ENCODE measurements at regions not wholly inside any gene's neighbourhood (a gene's known extent, or its start where the extent isn't known, plus 50 kb on each side); places are given as distances from the start of the nearest gene placed in this dataset.

- Histone ChIP-seq H3K27me3 (ENCODE audit: control insufficient read depth in 2 of 2, insufficient read depth in 2 of 2, low read length in 2 of 2) (no peaks in the 10 kb centered on the region), H3K4me3 (ENCODE audit: low read length in 2 of 2) (no peak overlapping the region), H3K27ac (ENCODE audit: low read depth in 2 of 2, low read length in 2 of 2) (no peak overlapping the region), H3K4me1 (ENCODE audit: control insufficient read depth in 2 of 2, insufficient read depth in 2 of 2, low read length in 2 of 2) (no peaks in the 10 kb centered on the region), H3K9ac (ENCODE audit: low read depth in 1 of 2, low read length in 2 of 2) (no peak overlapping the region), H3K36me3 (ENCODE audit: control insufficient read depth in 2 of 2, insufficient read depth in 2 of 2, low read length in 2 of 2) (no peaks in the 10 kb centered on the region), H3K9me3 (ENCODE audit: control insufficient read depth in 2 of 2, low read length in 2 of 2) (no peaks in the 10 kb centered on the region)
Observed at GRCh38 chr4:89413518-89413917, 105.9 kb upstream of the GPRIN3 start.

- Histone ChIP-seq H3K27ac (ENCODE audit: low read depth in 2 of 2, low read length in 2 of 2) (no peak overlapping the region), H3K36me3 (ENCODE audit: control insufficient read depth in 2 of 2, insufficient read depth in 2 of 2, low read length in 2 of 2) (no peaks in the 10 kb centered on the region), H3K9me3 (ENCODE audit: control insufficient read depth in 2 of 2, low read length in 2 of 2) (no peaks in the 10 kb centered on the region), H3K4me1 (ENCODE audit: control insufficient read depth in 2 of 2, insufficient read depth in 2 of 2, low read length in 2 of 2) (no peaks in the 10 kb centered on the region), H3K27me3 (ENCODE audit: control insufficient read depth in 2 of 2, insufficient read depth in 2 of 2, low read length in 2 of 2) (no peaks in the 10 kb centered on the region), H3K4me3 (ENCODE audit: low read length in 2 of 2) (no peak overlapping the region), H3K9ac (ENCODE audit: low read depth in 1 of 2, low read length in 2 of 2) (no peak overlapping the region)
Observed at GRCh38 chr4:89411539-89412309, 104.1 kb upstream of the GPRIN3 start.

- no peaks in the 10 kb centered on the region for H3K27me3 ChIP-seq (ENCODE audit: control insufficient read depth in 2 of 2, insufficient read depth in 2 of 2, low read length in 2 of 2)
- H3K9me3 ChIP-seq (ENCODE audit: control insufficient read depth in 2 of 2, low read length in 2 of 2) = no peaks in the 10 kb centered on the region
- no peak overlapping the region for H3K27ac ChIP-seq (ENCODE audit: low read depth in 2 of 2, low read length in 2 of 2)
- no peaks in the 10 kb centered on the region for H3K36me3 ChIP-seq (ENCODE audit: control insufficient read depth in 2 of 2, insufficient read depth in 2 of 2, low read length in 2 of 2)
- H3K4me1 ChIP-seq (ENCODE audit: control insufficient read depth in 2 of 2, insufficient read depth in 2 of 2, low read length in 2 of 2) = no peaks in the 10 kb centered on the region
- H3K9ac ChIP-seq (ENCODE audit: low read depth in 1 of 2, low read length in 2 of 2) = no peak overlapping the region
- no peak overlapping the region for H3K4me3 ChIP-seq (ENCODE audit: low read length in 2 of 2)
Observed at GRCh38 chr4:89410687-89411086, 103.1 kb upstream of the GPRIN3 start.

GRCh38 chr4:89404530-89404929, 96.9 kb upstream of the GPRIN3 start:
- H3K9ac ChIP-seq (ENCODE audit: low read depth in 1 of 2, low read length in 2 of 2) = no peak overlapping the region
- no peaks in the 10 kb centered on the region for H3K4me1 ChIP-seq (ENCODE audit: control insufficient read depth in 2 of 2, insufficient read depth in 2 of 2, low read length in 2 of 2)
- H3K27ac ChIP-seq (ENCODE audit: low read depth in 2 of 2, low read length in 2 of 2) = no peak overlapping the region
- no peaks in the 10 kb centered on the region for H3K9me3 ChIP-seq (ENCODE audit: control insufficient read depth in 2 of 2, low read length in 2 of 2)
- H3K36me3 ChIP-seq (ENCODE audit: control insufficient read depth in 2 of 2, insufficient read depth in 2 of 2, low read length in 2 of 2) = no peaks in the 10 kb centered on the region
- H3K4me3 ChIP-seq (ENCODE audit: low read length in 2 of 2) = no peak overlapping the region
- H3K27me3 ChIP-seq (ENCODE audit: control insufficient read depth in 2 of 2, insufficient read depth in 2 of 2, low read length in 2 of 2) = no peaks in the 10 kb centered on the region

GRCh38 chr4:89403826-89404225, 96.2 kb upstream of the GPRIN3 start:
- Histone ChIP-seq H3K4me1 (ENCODE audit: control insufficient read depth in 2 of 2, insufficient read depth in 2 of 2, low read length in 2 of 2) (no peaks in the 10 kb centered on the region), H3K9me3 (ENCODE audit: control insufficient read depth in 2 of 2, low read length in 2 of 2) (no peaks in the 10 kb centered on the region), H3K4me3 (ENCODE audit: low read length in 2 of 2) (no peak overlapping the region), H3K27me3 (ENCODE audit: control insufficient read depth in 2 of 2, insufficient read depth in 2 of 2, low read length in 2 of 2) (no peaks in the 10 kb centered on the region), H3K27ac (ENCODE audit: low read depth in 2 of 2, low read length in 2 of 2) (no peak overlapping the region), H3K9ac (ENCODE audit: low read depth in 1 of 2, low read length in 2 of 2) (no peak overlapping the region), H3K36me3 (ENCODE audit: control insufficient read depth in 2 of 2, insufficient read depth in 2 of 2, low read length in 2 of 2) (no peaks in the 10 kb centered on the region)

GRCh38 chr4:89400287-89401035, 92.9 kb upstream of the GPRIN3 start:
- no peaks in the 10 kb centered on the region for H3K27me3 ChIP-seq (ENCODE audit: control insufficient read depth in 2 of 2, insufficient read depth in 2 of 2, low read length in 2 of 2)
- no peak overlapping the region for H3K27ac ChIP-seq (ENCODE audit: low read depth in 2 of 2, low read length in 2 of 2)
- no peak overlapping the region for H3K9ac ChIP-seq (ENCODE audit: low read depth in 1 of 2, low read length in 2 of 2)
- no peaks in the 10 kb centered on the region for H3K36me3 ChIP-seq (ENCODE audit: control insufficient read depth in 2 of 2, insufficient read depth in 2 of 2, low read length in 2 of 2)
- no peaks in the 10 kb centered on the region for H3K9me3 ChIP-seq (ENCODE audit: control insufficient read depth in 2 of 2, low read length in 2 of 2)
- H3K4me3 ChIP-seq (ENCODE audit: low read length in 2 of 2) = no peak overlapping the region
- no peaks in the 10 kb centered on the region for H3K4me1 ChIP-seq (ENCODE audit: control insufficient read depth in 2 of 2, insufficient read depth in 2 of 2, low read length in 2 of 2)

GRCh38 chr4:89398644-89399043, 91.0 kb upstream of the GPRIN3 start:
- H3K9me3 ChIP-seq (ENCODE audit: control insufficient read depth in 2 of 2, low read length in 2 of 2) = no peaks in the 10 kb centered on the region
- no peaks in the 10 kb centered on the region for H3K36me3 ChIP-seq (ENCODE audit: control insufficient read depth in 2 of 2, insufficient read depth in 2 of 2, low read length in 2 of 2)
- no peak overlapping the region for H3K4me3 ChIP-seq (ENCODE audit: low read length in 2 of 2)
- no peaks in the 10 kb centered on the region for H3K4me1 ChIP-seq (ENCODE audit: control insufficient read depth in 2 of 2, insufficient read depth in 2 of 2, low read length in 2 of 2)
- no peak overlapping the region for H3K9ac ChIP-seq (ENCODE audit: low read depth in 1 of 2, low read length in 2 of 2)
- H3K27me3 ChIP-seq (ENCODE audit: control insufficient read depth in 2 of 2, insufficient read depth in 2 of 2, low read length in 2 of 2) = no peaks in the 10 kb centered on the region
- no peak overlapping the region for H3K27ac ChIP-seq (ENCODE audit: low read depth in 2 of 2, low read length in 2 of 2)

- no peak overlapping the region for H3K9ac ChIP-seq (ENCODE audit: low read depth in 1 of 2, low read length in 2 of 2)
- H3K4me1 ChIP-seq (ENCODE audit: control insufficient read depth in 2 of 2, insufficient read depth in 2 of 2, low read length in 2 of 2) = no peaks in the 10 kb centered on the region
- no peaks in the 10 kb centered on the region for H3K36me3 ChIP-seq (ENCODE audit: control insufficient read depth in 2 of 2, insufficient read depth in 2 of 2, low read length in 2 of 2)
- no peak overlapping the region for H3K27ac ChIP-seq (ENCODE audit: low read depth in 2 of 2, low read length in 2 of 2)
- no peaks in the 10 kb centered on the region for H3K27me3 ChIP-seq (ENCODE audit: control insufficient read depth in 2 of 2, insufficient read depth in 2 of 2, low read length in 2 of 2)
- H3K9me3 ChIP-seq (ENCODE audit: control insufficient read depth in 2 of 2, low read length in 2 of 2) = no peaks in the 10 kb centered on the region
- H3K4me3 ChIP-seq (ENCODE audit: low read length in 2 of 2) = no peak overlapping the region
Observed at GRCh38 chr4:89398146-89398545, 90.5 kb upstream of the GPRIN3 start.

GRCh38 chr4:89397441-89397840, 89.8 kb upstream of the GPRIN3 start:
- Histone ChIP-seq H3K4me3 (ENCODE audit: low read length in 2 of 2) (no peak overlapping the region), H3K27me3 (ENCODE audit: control insufficient read depth in 2 of 2, insufficient read depth in 2 of 2, low read length in 2 of 2) (no peaks in the 10 kb centered on the region), H3K4me1 (ENCODE audit: control insufficient read depth in 2 of 2, insufficient read depth in 2 of 2, low read length in 2 of 2) (no peaks in the 10 kb centered on the region), H3K9me3 (ENCODE audit: control insufficient read depth in 2 of 2, low read length in 2 of 2) (no peaks in the 10 kb centered on the region), H3K27ac (ENCODE audit: low read depth in 2 of 2, low read length in 2 of 2) (no peak overlapping the region), H3K9ac (ENCODE audit: low read depth in 1 of 2, low read length in 2 of 2) (no peak overlapping the region), H3K36me3 (ENCODE audit: control insufficient read depth in 2 of 2, insufficient read depth in 2 of 2, low read length in 2 of 2) (no peaks in the 10 kb centered on the region)

- Histone ChIP-seq H3K36me3 (ENCODE audit: control insufficient read depth in 2 of 2, insufficient read depth in 2 of 2, low read length in 2 of 2) (no peaks in the 10 kb centered on the region), H3K4me1 (ENCODE audit: control insufficient read depth in 2 of 2, insufficient read depth in 2 of 2, low read length in 2 of 2) (no peaks in the 10 kb centered on the region), H3K9ac (ENCODE audit: low read depth in 1 of 2, low read length in 2 of 2) (no peak overlapping the region), H3K4me3 (ENCODE audit: low read length in 2 of 2) (no peak overlapping the region), H3K9me3 (ENCODE audit: control insufficient read depth in 2 of 2, low read length in 2 of 2) (no peaks in the 10 kb centered on the region), H3K27me3 (ENCODE audit: control insufficient read depth in 2 of 2, insufficient read depth in 2 of 2, low read length in 2 of 2) (no peaks in the 10 kb centered on the region), H3K27ac (ENCODE audit: low read depth in 2 of 2, low read length in 2 of 2) (no peak overlapping the region)
Observed at GRCh38 chr4:89382439-89382838, 74.8 kb upstream of the GPRIN3 start.

Measured in mucosa of rectum (tissue), 2 donors.